Esophagus squamous epithelium (tissue), 4 donors: ENCODE measurements at regions not wholly inside any gene's neighbourhood (a gene's known extent, or its start where the extent isn't known, plus 50 kb on each side); places are given as distances from the start of the nearest gene placed in this dataset.

Experiments used
- CTCF ChIP-seq, 6 experiments: fragments of 450-650 bp in 4 of 6; fragments of 200-600 bp in 2 of 6; sonication (generic) in 2 of 6; IDR thresholded peaks; one replicate each; pipeline ENCODE4 v1.5.1; 2016 to 2019; ENCODE audit warnings: antibody characterized with exemption in 6 of 6, mild to moderate bottlenecking in 4 of 6, moderate library complexity in 4 of 6
- POLR2A ChIP-seq, 4 donors: fragments of 450-650 bp; IDR thresholded peaks; one replicate each; pipeline ENCODE4 v1.6.1; 2017; ENCODE audit warnings: antibody characterized with exemption in 4 of 4, mild to moderate bottlenecking in 4 of 4, moderate library complexity in 3 of 4

GRCh38 chr6:19270616-19271015, 566.6 kb upstream of the ID4 start:
- TF ChIP-seq CTCF (IDR thresholded peaks at IDR 0.05) (no peak), POLR2A (IDR thresholded peaks at IDR 0.05) (no peak)
